SW 1271 (cell line): ENCODE measurements at regions not wholly inside any gene's neighbourhood (a gene's known extent, or its start where the extent isn't known, plus 50 kb on each side); places are given as distances from the start of the nearest gene placed in this dataset.

Experiments used
- DNase-seq, 2 experiments: peaks; one replicate each; lab custom pipeline; 2025; lab: John Stamatoyannopoulos, UW

GRCh38 chr22:27418261-27418660, 383.3 kb downstream of the MN1 start:
- no peak for DNase-seq

GRCh38 chr22:27419473-27419872, 382.1 kb downstream of the MN1 start:
- DNase-seq: no peak

GRCh38 chr22:27420195-27420816, 381.2 kb downstream of the MN1 start:
- no peak for DNase-seq

- no peak for DNase-seq
Observed at GRCh38 chr22:27420817-27421361, 380.7 kb downstream of the MN1 start.

GRCh38 chr22:27422442-27422841, 379.1 kb downstream of the MN1 start:
- no peak for DNase-seq

GRCh38 chr22:27424319-27424718, 377.2 kb downstream of the MN1 start:
- no peak for DNase-seq

- no peak for DNase-seq
Observed at GRCh38 chr22:27429476-27429875, 372.1 kb downstream of the MN1 start.

- no peak for DNase-seq
Observed at GRCh38 chr22:27431081-27431480, 370.5 kb downstream of the MN1 start.

GRCh38 chr22:27431896-27432295, 369.7 kb downstream of the MN1 start:
- DNase-seq: no peak

- no peak for DNase-seq
Observed at GRCh38 chr22:27433099-27433498, 368.5 kb downstream of the MN1 start.

- DNase-seq: no peak
Observed at GRCh38 chr22:27433585-27434190, 367.9 kb downstream of the MN1 start.

GRCh38 chr22:27434898-27435297, 366.7 kb downstream of the MN1 start:
- no peak for DNase-seq

GRCh38 chr22:27435844-27436576, 365.5 kb downstream of the MN1 start:
- no peak for DNase-seq

- DNase-seq: no peak
Observed at GRCh38 chr22:27436591-27436990, 365.0 kb downstream of the MN1 start.

- DNase-seq: no peak
Observed at GRCh38 chr22:27437570-27437969, 364.0 kb downstream of the MN1 start.

GRCh38 chr22:27438271-27438980, 363.1 kb downstream of the MN1 start:
- DNase-seq: no peak

GRCh38 chr22:27439131-27439530, 362.4 kb downstream of the MN1 start:
- no peak for DNase-seq

GRCh38 chr22:27440304-27440865, 361.2 kb downstream of the MN1 start:
- no peak for DNase-seq

- no peak for DNase-seq
Observed at GRCh38 chr22:27441706-27442475, 359.7 kb downstream of the MN1 start.

- DNase-seq: no peak
Observed at GRCh38 chr22:27443306-27443705, 358.2 kb downstream of the MN1 start.

GRCh38 chr22:27445881-27446280, 355.7 kb downstream of the MN1 start:
- no peak for DNase-seq
